GM12878 (cell line): ENCODE measurements at regions not wholly inside any gene's neighbourhood (a gene's known extent, or its start where the extent isn't known, plus 50 kb on each side); places are given as distances from the start of the nearest gene placed in this dataset.

ENCODE experiments used
- ATAC-seq: fragments of 200-7000 bp; cut with Tn5 transposase; 3 replicates; pipeline ENCODE4 v1.9.1; 2020; ENCODE audit warnings: mild to moderate bottlenecking, moderate library complexity
- BruUV-seq: library from RNA; stranded (reverse); fragments of 400-500 nt; replicated peaks from 2 replicates; lab custom pipeline; 2021; lab: Mats Ljungman, UMichigan
- CTCF ChIA-PET: fragments of 300-600 bp; sonication (Branson Sonifier 250); formaldehyde crosslinking; extraction: SDS; loops from one replicate; lab custom pipeline; 2021; ENCODE audit warnings: inconsistent platforms; lab: Yijun Ruan, JAX
- POLR2A ChIA-PET: fragments of 350-600 bp; formaldehyde crosslinking; extraction: SDS; loops from one replicate; lab custom pipeline; 2021; ENCODE audit warnings: inconsistent platforms; lab: Charles Lee
- RAD21 ChIA-PET: fragments of 300-600 bp; sonication (Branson Sonifier 250); formaldehyde crosslinking; loops from one replicate; lab custom pipeline; 2023; ENCODE audit warnings: antibody characterized with exemption; ENCODE audit not compliant: unreplicated experiment; lab: Charles Lee
- SMC1A ChIA-PET: fragments of 300-600 bp; sonication (Branson Sonifier 250); formaldehyde crosslinking; loops from one replicate; lab custom pipeline; 2023; ENCODE audit not compliant: unreplicated experiment, uncharacterized antibody; lab: Charles Lee
- DNase-seq: peaks from one replicate; pipeline ENCODE4 v3.0.0-alpha.2; 2011; ENCODE audit warnings: low read depth, low spot score
- FAIRE-seq: peaks from 3 replicates; lab custom pipeline; 2011; peaks lifted over from hg19 to GRCh38; lab: Jason Lieb, UNC
- H2AFZ ChIP-seq: 2 replicates; pipeline ENCODE4 v1.6.0; 2011; ENCODE audit warnings: low read depth, low read length, control low read depth; ENCODE audit not compliant: control insufficient read depth
- H3K27ac ChIP-seq: 2 replicates; pipeline ENCODE4 v1.5.1; 2011; ENCODE audit warnings: control low read depth; ENCODE audit not compliant: control insufficient read depth, insufficient read depth
- H3K27me3 ChIP-seq, 2 experiments: replicated peaks in 1 of 2; 2 replicates each; pipeline versions ENCODE4 v1.6.0 to v1.6.1; 2011; ENCODE audit warnings: low read length in 1 of 2; ENCODE audit not compliant: control insufficient read depth in 2 of 2, insufficient read depth in 2 of 2
- H3K36me3 ChIP-seq, 2 experiments: 2 replicates each; pipeline ENCODE4 v1.5.1; 2011; ENCODE audit warnings: low read length in 1 of 2; ENCODE audit not compliant: control insufficient read depth in 2 of 2, insufficient read depth in 2 of 2
- H3K4me1 ChIP-seq: 2 replicates; pipeline ENCODE4 v1.6.1; 2011; ENCODE audit warnings: mild to moderate bottlenecking, low read length, moderate library complexity, mixed read lengths; ENCODE audit not compliant: control insufficient read depth, insufficient read depth
- H3K4me2 ChIP-seq: 2 replicates; pipeline ENCODE4 v1.6.0; 2011; ENCODE audit warnings: control low read depth; ENCODE audit not compliant: control insufficient read depth, insufficient read depth
- H3K4me3 ChIP-seq: fragments of 200-600 bp; sonication (generic); 2 replicates; pipeline ENCODE4 v1.5.1; 2016
- H3K79me2 ChIP-seq: 2 replicates; pipeline ENCODE4 v1.6.0; 2011; ENCODE audit warnings: low read length; ENCODE audit not compliant: control insufficient read depth, insufficient read depth
- H3K9ac ChIP-seq: 2 replicates; pipeline ENCODE4 v1.8.0; 2011; ENCODE audit warnings: low read length, control low read depth, mixed read lengths; ENCODE audit not compliant: control insufficient read depth, insufficient read depth
- H3K9me3 ChIP-seq: replicated peaks from 3 replicates; pipeline ENCODE4 v1.5.1; 2011; ENCODE audit warnings: mild to moderate bottlenecking, low read length; ENCODE audit not compliant: control insufficient read depth, insufficient read depth
- H4K20me1 ChIP-seq: 2 replicates; pipeline ENCODE4 v1.6.0; 2011; ENCODE audit not compliant: control insufficient read depth, insufficient read depth
- BCL11A ChIP-seq: IDR thresholded peaks from 2 replicates; pipeline ENCODE4 v1.6.1; 2011; ENCODE audit warnings: low read depth, low read length
- CEBPB ChIP-seq, 2 experiments: fragments of 150-350 bp in 1 of 2; IDR thresholded peaks; 2 replicates each; pipeline ENCODE4 v1.6.1; 2012 to 2014; ENCODE audit warnings: low read depth in 2 of 2, low read length in 2 of 2, borderline replicate concordance in 1 of 2, inconsistent platforms in 1 of 2
- EZH2 ChIP-seq: IDR thresholded peaks from 2 replicates; pipeline ENCODE4 v1.6.1; 2012; ENCODE audit warnings: low read depth, mild to moderate bottlenecking, control low read depth, inconsistent platforms, low read length, borderline replicate concordance; ENCODE audit not compliant: control insufficient read depth
- KAT2A ChIP-seq: conservative IDR thresholded peaks from 2 replicates; pipeline ENCODE4 v1.6.1; 2011; ENCODE audit warnings: low read depth, low read length; ENCODE audit not compliant: control insufficient read depth
- MYB ChIP-seq: fragments of 150-350 bp; IDR thresholded peaks from 2 replicates; pipeline ENCODE4 v1.6.1; 2014; ENCODE audit warnings: mild to moderate bottlenecking, low read depth, low read length, borderline replicate concordance
- PAX5 ChIP-seq: IDR thresholded peaks from 2 replicates; pipeline ENCODE4 v1.6.1; 2011; ENCODE audit warnings: low read depth, low read length, borderline replicate concordance
- RB1 ChIP-seq: fragments of 450-650 bp; formaldehyde crosslinking; IDR thresholded peaks from 2 replicates; pipeline ENCODE4 v1.6.1; 2017; ENCODE audit warnings: mild to moderate bottlenecking, borderline replicate concordance
- SPI1 ChIP-seq: IDR thresholded peaks from 2 replicates; pipeline ENCODE4 v1.6.1; 2011; ENCODE audit warnings: low read depth, mild to moderate bottlenecking, low read length, moderate library complexity, borderline replicate concordance; ENCODE audit not compliant: insufficient read depth
- SREBF1 ChIP-seq: IDR thresholded peaks from 2 replicates; pipeline ENCODE4 v1.6.1; 2012; ENCODE audit warnings: mild to moderate bottlenecking, low read length
- TBL1XR1 ChIP-seq: IDR thresholded peaks from 2 replicates; pipeline ENCODE4 v1.6.1; 2012; ENCODE audit warnings: low read depth, low read length, improper control_type of control experiment
- USF2 ChIP-seq: IDR thresholded peaks from 2 replicates; pipeline ENCODE4 v1.6.1; 2011; ENCODE audit warnings: low read depth, low read length, improper control_type of control experiment, borderline replicate concordance
- WRNIP1 ChIP-seq: IDR thresholded peaks from 2 replicates; pipeline ENCODE4 v1.6.1; 2011; ENCODE audit warnings: low read depth, low read length, improper control_type of control experiment, borderline replicate concordance
- WGBS: methylation state at CpG from one replicate; pipeline ENCODE4 v1.1.6; 2016; ENCODE audit warnings: low lambda C conversion rate; ENCODE audit not compliant: insufficient replicate concordance, insufficient coverage; ENCODE audit errors: missing lambda C conversion rate; 5-methylcytosine and 5-hydroxymethylcytosine counted together
- in situ Hi-C: fragments of 300-500 bp; cut with MboI; formaldehyde crosslinking; loops from 9 replicates; pipeline ENCODE4 v1.14.3; 2018; ENCODE audit warnings: mixed read lengths
- intact Hi-C: fragments of 100-400 bp; cut with micrococcal nuclease; formaldehyde crosslinking; loops from one replicate; pipeline ENCODE4 v1.14.2; 2022; ENCODE audit not compliant: unreplicated experiment
- TF ChIP-seq, protein P1 (sequence below): fragments of 450-650 bp; formaldehyde crosslinking; IDR thresholded peaks from 2 replicates; pipeline ENCODE4 v1.4.0; 2022; ENCODE audit warnings: mild to moderate bottlenecking, moderate library complexity
- TF ChIP-seq, protein P2 (sequence below): IDR thresholded peaks from 2 replicates; pipeline ENCODE4 v1.6.1; 2011; ENCODE audit warnings: low read depth, mild to moderate bottlenecking, low read length, moderate library complexity, borderline replicate concordance; ENCODE audit errors: extremely low read depth
- TF ChIP-seq, protein P3 (sequence below): IDR thresholded peaks from 2 replicates; pipeline ENCODE4 v1.6.1; 2012; ENCODE audit warnings: low read depth, low read length, improper control_type of control experiment
- TF ChIP-seq, protein P4 (sequence below): IDR thresholded peaks from 2 replicates; pipeline ENCODE4 v1.6.1; 2011; ENCODE audit warnings: borderline replicate concordance, low read depth, mild to moderate bottlenecking, moderate library complexity, low read length; ENCODE audit not compliant: insufficient read depth, poor library complexity, severe bottlenecking
- TF ChIP-seq, protein P5 (sequence below): IDR thresholded peaks from 2 replicates; pipeline ENCODE4 v1.6.1; 2012; ENCODE audit warnings: low read depth, low read length, improper control_type of control experiment

GRCh38 chr4:20639346-20639745 lies 60.9 kb upstream of the PACRGL start:
- SMC1A ChIA-PET = interaction anchor here (1.8 kb wide), 1 partner anchor 11 kb away, joined by 5 read pairs; no protein-coding TSS in a partner anchor
- FAIRE-seq (no peak), ATAC-seq (no peak), DNase-seq (no peak)
- Histone ChIP-seq H3K4me1 (no peaks in the 10 kb centered on the region), H3K4me3 (no peak overlapping the region), H3K27ac (no peak overlapping the region), H3K9ac (no peak overlapping the region), H3K9me3 (no peaks in the 10 kb centered on the region), H2AFZ (no peak overlapping the region), H3K36me3 (no peaks in the 10 kb centered on the region), H3K79me2 (no peaks in the 10 kb centered on the region), H4K20me1 (no peaks in the 10 kb centered on the region), H3K4me2 (no peak overlapping the region), H3K27me3 (no peaks in the 10 kb centered on the region)
- RAD21 ChIA-PET = no interaction called here
- no TSS peak for BruUV-seq
- POLR2A ChIA-PET = interaction anchor here (0.5 kb wide), 1 partner anchor 1126 kb away, joined by 7 read pairs; no protein-coding TSS in a partner anchor
- WGBS = 0% methylated on average over 1 of the region's 1 CpG
- TF ChIP-seq KAT2A = no peak
- no peak for TF ChIP-seq USF2
- no peak for TF ChIP-seq TBL1XR1
- TF ChIP-seq, protein P1, sequence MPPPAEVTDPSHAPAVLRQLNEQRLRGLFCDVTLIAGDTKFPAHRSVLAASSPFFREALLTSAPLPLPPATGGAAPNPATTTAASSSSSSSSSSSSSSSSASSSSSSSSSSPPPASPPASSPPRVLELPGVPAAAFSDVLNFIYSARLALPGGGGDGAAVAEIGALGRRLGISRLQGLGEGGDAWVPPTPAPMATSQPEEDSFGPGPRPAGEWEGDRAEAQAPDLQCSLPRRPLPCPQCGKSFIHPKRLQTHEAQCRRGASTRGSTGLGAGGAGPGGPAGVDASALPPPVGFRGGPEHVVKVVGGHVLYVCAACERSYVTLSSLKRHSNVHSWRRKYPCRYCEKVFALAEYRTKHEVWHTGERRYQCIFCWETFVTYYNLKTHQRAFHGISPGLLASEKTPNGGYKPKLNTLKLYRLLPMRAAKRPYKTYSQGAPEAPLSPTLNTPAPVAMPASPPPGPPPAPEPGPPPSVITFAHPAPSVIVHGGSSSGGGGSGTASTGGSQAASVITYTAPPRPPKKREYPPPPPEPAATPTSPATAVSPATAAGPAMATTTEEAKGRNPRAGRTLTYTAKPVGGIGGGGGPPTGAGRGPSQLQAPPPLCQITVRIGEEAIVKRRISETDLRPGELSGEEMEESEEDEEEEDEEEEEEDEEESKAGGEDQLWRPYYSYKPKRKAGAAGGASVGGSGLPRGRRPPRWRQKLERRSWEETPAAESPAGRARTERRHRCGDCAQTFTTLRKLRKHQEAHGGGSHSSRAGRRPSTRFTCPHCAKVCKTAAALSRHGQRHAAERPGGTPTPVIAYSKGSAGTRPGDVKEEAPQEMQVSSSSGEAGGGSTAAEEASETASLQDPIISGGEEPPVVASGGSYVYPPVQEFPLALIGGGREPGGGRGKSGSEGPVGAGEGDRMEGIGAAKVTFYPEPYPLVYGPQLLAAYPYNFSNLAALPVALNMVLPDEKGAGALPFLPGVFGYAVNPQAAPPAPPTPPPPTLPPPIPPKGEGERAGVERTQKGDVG (CRISPR knock-in tag) = no peak
- TF ChIP-seq, protein P2, sequence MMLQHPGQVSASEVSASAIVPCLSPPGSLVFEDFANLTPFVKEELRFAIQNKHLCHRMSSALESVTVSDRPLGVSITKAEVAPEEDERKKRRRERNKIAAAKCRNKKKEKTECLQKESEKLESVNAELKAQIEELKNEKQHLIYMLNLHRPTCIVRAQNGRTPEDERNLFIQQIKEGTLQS = no peak
- no peak for TF ChIP-seq BCL11A
- no peak for TF ChIP-seq WRNIP1
- TF ChIP-seq, protein P3, sequence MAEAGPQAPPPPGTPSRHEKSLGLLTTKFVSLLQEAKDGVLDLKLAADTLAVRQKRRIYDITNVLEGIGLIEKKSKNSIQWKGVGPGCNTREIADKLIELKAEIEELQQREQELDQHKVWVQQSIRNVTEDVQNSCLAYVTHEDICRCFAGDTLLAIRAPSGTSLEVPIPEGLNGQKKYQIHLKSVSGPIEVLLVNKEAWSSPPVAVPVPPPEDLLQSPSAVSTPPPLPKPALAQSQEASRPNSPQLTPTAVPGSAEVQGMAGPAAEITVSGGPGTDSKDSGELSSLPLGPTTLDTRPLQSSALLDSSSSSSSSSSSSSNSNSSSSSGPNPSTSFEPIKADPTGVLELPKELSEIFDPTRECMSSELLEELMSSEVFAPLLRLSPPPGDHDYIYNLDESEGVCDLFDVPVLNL = no peak
- TF ChIP-seq, protein P4, sequence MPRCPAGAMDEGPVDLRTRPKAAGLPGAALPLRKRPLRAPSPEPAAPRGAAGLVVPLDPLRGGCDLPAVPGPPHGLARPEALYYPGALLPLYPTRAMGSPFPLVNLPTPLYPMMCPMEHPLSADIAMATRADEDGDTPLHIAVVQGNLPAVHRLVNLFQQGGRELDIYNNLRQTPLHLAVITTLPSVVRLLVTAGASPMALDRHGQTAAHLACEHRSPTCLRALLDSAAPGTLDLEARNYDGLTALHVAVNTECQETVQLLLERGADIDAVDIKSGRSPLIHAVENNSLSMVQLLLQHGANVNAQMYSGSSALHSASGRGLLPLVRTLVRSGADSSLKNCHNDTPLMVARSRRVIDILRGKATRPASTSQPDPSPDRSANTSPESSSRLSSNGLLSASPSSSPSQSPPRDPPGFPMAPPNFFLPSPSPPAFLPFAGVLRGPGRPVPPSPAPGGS = no peak
- no peak for TF ChIP-seq CEBPB (IDR thresholded peaks at IDR 0.05; ENCODE audit: borderline replicate concordance in 1 of 2, low read depth in 2 of 2, low read length in 2 of 2)
- TF ChIP-seq SPI1 = no peak
- TF ChIP-seq SREBF1 = no peak
- TF ChIP-seq RB1 = no peak
- no peak for TF ChIP-seq PAX5
- TF ChIP-seq, protein P5, sequence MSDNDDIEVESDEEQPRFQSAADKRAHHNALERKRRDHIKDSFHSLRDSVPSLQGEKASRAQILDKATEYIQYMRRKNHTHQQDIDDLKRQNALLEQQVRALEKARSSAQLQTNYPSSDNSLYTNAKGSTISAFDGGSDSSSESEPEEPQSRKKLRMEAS = no peak
- no peak for TF ChIP-seq MYB
- TF ChIP-seq EZH2 = no peak
- in situ Hi-C loops = no loop called here
- intact Hi-C loops = no loop called here
- CTCF ChIA-PET = no interaction called here
